EH (cell line): ENCODE measurements at regions not wholly inside any gene's neighbourhood (a gene's known extent, or its start where the extent isn't known, plus 50 kb on each side); places are given as distances from the start of the nearest gene placed in this dataset.

ENCODE experiments used
- DNase-seq: peaks from one replicate; pipeline ENCODE4 v3.0.0-alpha.2; 2015; ENCODE audit warnings: low read depth

DNA sequence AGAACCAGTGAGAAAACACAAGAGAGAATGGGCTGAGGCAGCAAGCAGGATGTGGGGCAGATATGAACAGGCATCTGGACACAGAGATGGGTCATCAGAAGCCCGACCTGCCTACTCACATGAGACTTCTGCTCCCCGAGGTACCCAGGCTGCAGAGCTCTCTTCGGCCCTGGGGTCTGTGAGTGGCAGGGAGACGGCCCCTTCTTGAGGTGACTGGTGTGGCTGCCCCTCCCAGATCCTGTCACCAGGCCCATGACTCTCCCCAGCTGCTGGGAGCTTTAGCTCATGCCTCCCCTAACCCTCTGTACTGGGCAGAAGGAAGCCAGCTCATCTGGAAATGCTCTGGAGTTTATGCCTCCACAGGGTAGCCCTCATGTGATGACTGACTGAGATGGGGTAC, 157.6 kb upstream of the PCBD1 start:
- no peak for DNase-seq

DNA sequence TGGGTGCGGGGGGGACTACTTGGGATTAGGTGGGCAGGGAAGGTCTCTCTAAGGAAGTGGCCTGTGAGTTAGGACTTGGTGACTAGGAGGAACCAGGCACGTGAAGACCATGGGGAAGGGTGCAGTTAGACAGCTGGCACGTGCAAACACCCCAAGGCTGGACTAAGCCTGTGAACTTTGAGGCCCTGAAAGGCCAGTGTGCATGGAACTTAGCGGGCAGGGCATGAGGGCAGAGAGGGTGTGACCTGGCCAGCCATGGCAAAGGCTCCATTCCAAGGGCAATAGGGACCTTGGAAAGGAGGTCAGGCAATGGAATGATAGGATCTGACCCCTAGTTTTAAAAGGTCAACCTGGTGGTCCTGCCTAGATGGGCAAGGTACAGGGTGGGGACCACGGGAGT, 158.4 kb upstream of the PCBD1 start:
- no peak for DNase-seq

DNA sequence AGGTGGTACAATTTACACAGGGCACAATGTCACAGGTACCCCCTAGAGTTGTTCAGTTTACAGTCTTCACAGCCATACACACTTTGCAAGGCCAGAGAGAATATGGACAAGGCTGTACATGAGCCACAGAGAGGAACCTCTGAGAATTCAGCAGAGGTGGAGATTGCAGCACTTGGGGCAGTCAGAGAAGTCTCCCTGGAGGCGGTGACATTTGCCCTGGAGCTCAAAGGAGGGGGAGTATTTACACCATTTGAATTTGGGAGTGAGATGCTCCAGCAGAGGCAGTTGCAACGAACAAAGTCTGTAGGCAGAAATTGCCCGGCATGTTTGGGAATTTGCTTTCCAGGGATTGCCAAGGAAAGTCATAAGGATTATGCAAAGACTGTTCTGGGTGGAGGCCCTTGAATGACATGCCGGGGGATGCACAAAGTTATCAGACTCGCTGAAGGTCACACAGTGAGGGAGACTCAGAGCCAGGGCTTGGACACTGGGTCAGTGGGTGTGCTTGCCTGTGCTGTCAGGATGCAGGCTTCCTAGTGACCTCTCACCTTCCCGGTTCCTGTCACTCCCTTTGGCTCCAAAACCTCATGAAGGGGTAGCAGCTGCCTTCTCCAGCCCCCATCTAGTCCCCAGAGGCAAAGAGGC, 160.7 kb upstream of the PCBD1 start:
- DNase-seq = no peak

DNA sequence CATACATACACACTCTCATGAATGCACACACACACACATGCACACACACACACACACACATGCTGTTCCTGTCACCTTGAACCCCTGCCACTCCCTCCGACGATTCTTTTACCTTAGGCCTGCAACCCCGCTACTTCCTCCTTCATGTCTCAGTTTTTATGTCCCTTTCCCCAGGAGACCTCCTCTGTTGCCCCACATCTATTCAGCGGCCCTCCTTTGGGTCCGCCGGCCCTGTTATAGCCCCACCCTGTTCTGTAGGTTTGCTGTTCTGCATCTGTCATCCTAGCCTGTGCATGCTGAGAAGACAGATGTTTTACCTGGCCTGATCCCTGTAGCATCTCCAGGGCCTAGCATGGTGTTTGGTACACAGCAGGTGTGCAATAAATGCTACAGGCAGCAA, 161.6 kb upstream of the PCBD1 start:
- DNase-seq = no peak

DNA sequence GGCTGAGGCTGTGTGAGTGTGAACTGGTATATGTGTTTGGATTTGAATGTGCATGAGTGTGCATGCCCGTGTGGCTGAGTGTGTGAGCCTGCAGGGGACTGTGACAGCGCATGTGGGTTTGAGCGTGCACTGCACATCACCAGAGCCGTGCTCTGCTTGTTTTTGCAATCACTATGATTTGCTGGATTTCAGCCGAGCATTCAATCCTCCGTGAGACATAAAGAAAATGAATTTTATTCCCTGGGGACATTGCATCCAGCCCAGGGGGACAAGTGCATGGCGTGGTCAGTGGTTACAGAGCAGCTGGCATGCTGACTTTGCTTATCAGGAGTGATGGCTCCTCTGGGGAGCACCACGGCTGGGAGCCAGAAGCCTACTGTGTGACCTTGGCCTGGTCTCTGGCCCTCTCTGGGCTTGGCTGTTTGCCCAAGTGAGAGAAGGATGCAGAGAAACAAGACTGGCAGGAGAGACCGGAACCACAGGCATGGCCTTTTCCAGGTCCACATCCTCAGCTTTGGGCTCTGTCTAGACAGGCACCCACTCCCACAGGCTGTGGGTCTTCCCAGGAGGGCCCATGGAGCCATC, 160.2 kb upstream of the UNC5B start:
- no peak for DNase-seq

DNA sequence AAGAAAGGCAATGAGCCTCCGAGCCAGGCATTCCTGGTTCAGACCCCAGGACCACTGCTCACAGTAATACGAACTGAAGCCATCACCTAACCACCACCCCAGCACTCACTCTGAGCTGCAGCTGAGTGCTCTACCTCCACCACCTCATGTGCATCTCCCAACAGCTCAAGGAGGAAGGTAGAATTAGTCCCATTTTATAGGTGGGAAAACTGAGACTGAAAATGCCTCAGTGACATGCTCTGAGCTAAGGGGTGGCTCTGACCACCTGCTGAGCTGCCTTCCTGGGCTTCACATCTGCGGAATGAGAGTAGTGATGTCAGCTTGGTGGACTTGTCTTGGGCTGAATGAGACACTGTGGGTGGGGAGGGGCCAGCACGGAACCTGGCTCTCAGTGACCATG, 159.7 kb upstream of the UNC5B start:
- no peak for DNase-seq

DNA sequence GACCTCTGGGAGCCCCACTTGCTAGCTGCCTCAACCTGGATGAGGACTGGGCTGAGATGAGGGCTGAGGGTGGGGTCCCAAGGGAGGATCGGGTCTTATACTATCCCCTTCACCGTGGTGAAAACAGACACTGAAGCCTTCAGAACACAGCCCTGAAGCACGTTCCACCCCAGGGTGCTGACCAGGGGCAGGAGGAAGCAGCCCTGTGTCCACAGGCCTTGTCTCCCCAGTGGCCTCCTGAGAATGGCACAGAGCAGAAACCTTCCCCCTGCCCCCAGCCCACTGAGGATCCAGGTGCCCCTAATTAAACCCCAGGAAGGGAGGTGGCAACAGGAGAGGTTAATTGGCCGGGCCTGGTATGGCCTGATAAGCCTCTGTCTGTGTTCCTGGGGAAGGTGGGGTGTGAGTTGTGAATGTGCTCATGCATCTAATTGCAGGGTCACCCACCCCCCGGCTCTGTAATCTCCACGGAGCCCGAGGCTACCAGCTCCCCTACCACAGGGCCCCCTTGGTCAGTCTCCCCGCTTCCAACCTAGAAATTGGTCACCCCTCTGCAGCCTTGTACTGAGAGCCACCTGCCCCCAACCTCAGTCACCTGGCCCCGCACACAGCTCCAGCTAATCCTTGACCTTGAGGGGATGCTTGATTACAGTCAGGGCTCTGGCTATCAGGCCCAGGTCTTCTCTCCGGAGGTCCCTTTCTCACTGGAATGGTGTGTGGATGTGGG, 159.0 kb upstream of the UNC5B start:
- no peak for DNase-seq

DNA sequence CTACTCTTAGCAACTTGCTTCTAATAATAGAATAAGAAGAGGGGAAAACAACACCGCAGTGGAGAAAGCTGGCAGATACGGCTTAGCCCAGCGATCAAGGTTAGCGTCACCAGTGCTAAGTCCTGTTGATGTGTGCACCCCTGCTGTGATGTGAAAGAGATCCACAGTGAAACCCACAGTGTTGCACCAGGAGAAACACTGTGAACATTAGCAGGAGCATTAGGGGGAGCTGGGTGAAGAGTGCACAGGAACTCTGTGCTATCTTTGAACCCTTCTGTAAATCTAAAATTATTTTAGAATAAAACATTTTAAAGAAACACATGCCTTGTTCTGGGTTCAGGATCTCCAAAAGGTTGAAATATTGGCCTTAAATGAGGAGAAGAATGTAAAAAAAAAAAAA, 154.1 kb upstream of the UNC5B start:
- no peak for DNase-seq

DNA sequence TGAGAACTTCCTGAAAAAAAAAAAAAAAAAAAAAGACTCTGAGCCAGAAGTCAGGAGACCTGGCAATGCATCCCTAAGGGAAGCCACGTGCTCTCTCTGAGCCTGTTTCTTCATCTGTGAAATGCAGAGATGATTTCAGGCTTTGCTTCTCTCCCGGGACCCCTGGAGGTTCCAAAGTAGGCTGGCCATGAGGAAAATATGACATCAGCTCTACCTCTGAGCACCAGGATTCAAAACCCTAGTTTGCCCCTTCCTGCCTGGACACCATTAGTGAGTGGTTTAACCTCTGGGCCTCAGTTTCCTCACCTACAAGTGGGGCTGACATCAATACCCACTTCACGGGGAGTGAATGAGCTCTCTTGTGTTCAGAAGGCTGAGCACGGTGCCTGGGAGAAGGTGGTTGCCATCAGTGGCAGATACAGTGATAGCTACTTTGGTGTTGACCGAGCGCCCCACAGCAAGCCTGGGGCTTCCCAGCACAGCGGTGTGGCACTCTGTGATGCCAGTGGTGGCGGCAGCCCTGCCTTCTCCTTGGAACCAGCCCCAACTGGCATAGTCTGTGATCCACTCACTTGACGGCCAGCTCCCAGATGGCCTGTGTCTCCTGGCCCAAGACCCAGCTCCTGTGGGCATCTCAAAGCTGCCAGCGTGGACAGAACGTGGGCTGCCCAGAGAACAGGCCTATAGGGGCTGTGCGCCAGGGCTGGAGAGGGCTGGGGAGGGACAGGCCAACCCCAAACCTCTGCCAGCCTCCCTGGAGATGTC, 153.1 kb upstream of the UNC5B start:
- no peak for DNase-seq

DNA sequence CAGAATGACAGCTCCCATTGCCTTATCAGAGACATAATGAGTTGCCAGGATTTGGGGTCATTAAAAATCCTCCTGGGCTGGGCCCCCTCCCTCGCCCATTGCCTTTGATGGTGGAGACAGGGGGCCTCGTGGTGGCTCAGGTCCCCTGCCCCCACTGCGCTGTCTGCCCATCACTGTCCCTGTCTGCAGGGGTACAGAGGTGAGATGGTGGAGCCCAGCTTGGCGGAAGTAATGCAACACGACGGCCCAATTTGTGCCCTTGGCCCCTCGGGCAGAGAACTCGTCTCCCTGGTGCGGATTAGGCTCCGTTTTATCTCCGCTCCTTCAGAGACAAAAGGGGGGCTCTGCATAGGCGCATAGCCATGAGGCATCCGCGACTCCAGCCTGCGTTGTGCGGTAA, 152.4 kb upstream of the UNC5B start:
- DNase-seq = no peak

DNA sequence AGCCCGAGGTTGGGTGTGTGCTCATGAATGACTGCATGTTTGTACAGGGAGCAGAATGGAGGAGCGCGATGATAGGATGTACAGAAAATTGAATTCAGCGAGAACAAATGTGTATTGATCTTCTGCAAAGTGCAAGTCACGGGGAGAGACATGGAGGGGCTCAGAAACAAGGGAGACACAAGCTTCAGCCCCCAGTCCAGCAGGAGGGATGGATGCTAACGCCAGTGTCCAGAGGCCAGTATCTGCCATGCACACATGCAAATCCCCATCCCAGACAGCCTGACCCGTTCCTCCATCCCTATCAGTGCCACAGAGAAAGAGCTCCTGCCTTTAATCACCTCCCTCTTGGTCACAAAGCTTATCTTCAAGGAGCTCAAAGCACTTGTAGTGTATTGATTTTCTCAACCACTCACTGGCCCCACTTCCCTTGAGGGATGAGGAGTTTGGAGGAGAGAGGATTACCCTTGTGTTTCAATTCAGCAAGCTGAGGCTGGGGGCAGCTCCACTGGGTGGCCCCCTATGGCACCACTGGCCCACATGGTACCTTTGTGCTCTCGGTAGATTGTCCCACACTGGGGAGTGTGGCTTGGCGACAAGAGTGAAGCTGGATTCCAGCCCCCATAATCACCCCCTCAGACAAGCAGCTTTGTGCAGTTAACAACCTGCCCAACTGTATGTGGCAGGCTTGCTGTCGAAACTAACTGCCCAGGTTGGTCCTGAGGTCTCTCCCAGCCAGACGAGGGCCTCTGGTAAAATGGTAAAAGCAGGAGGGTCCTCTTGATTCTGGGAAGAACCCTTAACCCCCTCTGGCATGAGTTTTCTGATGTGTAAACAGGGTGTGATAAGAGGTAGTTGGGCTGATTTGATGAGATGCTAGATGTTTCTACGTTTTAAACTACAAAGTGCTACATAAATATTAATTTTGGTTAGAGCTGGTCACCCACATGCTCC, 151.6 kb upstream of the UNC5B start:
- no peak for DNase-seq

DNA sequence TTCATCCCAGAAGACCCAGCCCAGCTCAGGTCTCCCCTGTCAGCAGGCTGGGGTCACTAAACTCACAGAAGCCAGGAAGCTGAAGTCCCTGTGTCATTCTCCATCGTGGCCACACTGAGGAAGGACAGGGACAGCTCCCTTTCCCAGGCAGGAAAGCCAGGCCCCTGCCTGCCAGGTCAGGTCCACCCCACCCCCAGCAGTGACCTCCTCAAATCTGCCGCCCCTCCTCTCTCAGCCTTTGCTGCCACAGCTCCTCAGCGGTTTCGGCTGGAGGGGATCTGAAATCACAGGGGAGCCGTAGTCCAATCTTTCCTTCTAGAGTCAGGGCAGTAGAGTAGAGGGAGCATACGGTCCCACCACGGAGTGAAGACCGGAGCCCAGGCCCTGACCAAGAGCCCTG, 150.9 kb upstream of the UNC5B start:
- no peak for DNase-seq

DNA sequence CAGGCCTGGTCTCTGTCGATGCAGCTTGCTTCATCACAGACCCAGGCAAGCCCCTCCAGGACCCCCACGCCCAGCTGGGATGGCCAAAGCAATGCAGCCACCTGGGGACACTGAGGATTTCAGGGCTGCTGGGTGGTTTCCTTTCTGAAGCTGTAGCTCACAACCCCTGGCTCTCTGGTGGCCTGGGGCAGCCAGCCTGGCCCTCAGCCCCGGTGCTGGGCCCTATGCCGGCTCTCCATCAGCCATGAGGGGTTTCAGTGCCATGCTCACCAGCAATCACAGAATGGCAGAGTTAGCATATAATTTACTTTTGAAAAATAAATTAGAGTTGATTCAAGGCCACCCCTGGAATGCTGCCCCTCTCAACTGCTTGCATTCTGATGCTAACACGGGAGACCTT, 150.2 kb upstream of the UNC5B start:
- no peak for DNase-seq

DNA sequence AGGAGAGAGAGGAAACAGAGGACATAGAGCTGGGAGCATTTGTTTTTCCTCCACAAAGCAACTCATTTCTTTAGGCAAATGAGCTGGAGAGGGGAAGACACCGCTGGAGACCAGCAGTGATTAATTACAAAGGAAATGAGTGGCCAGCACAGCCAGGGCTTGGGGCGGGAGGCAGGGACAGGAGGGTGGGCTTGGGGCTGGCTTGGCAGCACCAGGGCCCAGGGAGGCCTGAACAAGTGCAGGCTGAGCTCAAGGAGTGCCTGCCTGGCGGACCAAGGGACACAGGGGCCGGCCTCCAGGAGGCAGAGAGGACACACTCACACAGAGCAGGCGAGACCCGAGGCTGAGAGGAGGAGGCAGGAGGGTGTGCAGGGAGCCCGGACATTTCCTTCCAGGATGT, 149.0 kb upstream of the UNC5B start:
- DNase-seq = no peak

DNA sequence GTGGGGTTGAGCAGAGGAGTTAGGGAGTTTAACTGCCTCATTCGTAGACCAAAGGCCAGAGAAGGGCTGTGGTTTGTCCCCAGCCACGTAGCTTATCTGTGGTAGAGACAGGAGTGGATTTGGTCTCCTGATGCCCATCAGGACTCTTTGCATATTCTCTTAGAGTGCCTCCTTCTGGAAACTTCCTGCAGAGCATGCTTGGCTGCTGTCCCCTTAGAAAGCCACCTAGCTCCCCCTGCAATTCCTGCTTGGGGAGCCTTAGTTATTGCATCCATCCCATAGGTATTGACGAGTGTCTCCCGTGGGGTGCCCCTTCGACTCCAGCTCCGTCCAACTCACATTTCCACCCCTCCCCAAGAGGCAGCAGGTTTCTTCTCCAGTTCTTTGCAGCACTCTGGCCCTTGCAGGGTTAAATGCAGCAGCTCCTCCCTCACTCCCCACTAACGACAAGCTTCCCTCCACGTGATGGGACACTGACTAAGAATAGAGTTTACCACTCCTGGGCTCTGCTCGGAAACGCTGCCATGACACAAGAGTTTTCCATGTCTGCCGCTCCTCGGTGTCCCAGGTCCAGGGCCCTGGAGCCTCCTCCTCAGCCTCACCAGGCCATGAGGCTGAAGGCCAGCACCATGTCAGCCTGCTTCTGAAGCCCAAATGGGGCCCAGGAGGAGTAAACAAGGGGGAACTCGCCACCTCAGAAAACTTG, 147.8 kb upstream of the UNC5B start:
- DNase-seq = peak; percentile 11

DNA sequence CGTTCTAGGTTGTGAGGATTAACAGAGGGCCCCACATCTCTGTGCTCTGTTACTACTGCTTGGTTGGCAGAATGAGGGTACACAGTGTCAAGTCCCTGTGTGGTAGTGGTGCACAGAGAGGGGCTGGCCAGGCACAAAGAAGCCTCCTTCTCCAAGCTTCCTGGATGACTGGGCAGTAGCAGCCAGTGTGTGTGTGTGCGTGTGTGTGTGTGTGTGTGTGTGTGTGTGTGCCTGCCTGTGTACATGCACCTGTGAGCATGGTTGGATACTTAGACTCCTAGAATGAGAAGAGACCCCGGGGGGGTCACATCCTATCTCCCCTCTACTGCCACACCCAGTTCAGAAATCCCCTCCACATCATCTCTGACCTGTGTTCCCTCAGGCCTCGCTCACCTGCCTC, 146.7 kb upstream of the UNC5B start:
- DNase-seq = no peak

DNA sequence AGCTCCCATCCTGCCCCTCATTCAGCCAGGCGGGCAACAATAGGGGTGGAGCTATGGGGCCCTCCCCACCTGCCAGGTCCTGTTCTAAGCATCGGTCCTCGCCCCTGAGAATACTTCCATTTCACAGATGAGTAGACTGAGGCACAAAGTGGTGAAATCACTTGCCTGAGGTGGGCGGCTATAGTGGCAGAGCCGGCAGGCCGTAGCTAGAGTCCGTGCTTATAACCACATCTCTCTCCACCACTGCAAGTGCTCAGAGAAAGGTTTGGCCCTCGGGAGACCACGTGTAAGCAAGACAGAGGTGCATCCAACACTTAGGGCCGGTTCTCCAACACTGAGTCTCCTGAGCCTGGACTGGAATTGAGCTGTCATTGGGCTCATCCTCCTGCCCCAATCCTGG, 145.8 kb upstream of the UNC5B start:
- DNase-seq = no peak

DNA sequence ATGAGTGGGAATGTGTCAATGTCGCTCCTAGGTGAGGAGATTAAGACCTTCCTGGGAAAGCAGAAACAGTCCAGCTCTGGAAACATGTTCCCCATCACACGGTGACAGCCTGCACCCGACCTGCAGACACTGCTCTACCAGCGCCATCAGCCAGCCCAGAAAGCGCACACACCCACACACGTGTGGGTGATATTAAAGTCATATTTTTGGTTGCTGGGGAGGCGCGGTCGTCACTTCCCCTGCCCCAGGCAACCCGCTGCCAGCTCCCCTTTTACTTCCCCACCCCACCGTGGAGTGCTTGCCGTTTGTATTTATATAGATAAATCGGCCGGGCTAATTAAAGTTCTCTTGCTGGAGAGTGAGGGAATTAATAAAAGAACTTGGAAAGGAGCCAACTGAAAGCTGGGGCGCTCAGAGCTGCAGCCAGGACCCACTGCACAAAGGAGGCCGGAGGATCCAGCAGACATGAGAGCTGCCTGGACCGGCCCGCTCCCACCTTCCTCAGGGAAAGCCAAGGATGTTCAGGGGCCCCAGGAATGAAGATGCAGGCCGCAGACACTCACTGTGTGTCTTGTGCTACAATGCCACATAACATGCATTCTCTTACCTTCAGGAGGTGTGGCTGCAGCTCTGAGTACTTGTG, 145.2 kb upstream of the UNC5B start:
- DNase-seq = no peak

DNA sequence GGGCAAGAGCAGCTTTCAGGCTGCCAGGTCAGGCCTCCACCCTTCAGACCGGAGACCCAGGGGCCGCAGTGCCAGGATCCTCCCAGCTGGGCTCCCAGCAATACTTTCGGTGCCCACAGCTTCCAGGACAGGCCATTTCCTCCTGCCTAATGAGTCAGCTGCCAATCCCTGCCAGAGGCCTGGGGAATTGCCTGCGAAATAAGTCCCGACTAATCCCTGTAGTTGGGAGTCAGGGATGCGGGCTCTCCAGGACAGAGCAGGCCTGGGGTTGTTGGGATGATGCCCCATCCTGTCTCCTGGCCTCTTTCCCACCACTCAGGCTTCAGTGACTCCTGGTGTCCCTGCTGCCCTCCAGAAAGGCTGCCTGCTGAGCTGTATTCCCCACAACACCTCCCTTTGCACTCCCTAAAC, 143.5 kb upstream of the UNC5B start:
- DNase-seq = peak; percentile 14

DNA sequence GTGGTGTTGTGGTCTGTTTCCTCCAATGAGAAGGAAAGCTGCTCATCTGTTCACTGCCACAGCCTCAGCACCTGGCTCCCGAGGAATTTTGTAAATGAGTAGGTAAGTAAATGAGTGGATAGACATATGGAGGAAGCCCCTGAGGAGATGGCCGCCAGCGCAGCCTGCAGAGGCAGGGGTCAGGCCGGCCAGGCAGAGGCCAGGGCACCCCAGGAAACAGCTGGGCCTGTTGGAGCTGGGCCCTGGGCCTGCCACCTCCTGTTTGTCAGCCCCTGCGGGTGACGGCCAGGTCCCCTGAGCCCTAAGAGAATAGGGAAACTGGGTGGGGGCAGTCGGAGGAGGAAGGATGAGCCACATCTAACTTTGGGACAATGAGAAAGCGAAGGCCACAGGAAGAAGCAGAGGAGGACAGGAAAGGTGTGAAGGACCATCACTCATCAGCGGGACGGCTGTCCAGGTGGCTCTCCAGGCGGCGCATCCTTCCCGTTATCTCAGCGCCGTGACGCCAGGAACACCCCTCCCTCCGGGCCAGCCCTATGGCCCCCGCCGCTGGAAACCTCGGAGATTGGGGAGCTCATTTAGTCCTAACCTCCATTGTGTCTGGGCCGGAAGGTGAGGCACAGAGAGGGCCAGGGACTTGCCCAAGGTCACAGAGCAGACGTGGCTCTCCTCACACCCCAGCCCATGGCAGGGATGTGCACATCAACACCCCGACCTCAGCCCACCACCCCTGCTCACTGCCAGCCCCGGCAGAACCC, 142.3 kb upstream of the UNC5B start:
- no peak for DNase-seq
